K562 (cell line): ENCODE measurements at regions not wholly inside any gene's neighbourhood (a gene's known extent, or its start where the extent isn't known, plus 50 kb on each side); places are given as distances from the start of the nearest gene placed in this dataset.

Experiments used
- ATAC-seq: fragments of 200-7000 bp; cut with Tn5 transposase; 3 replicates; pipeline ENCODE4 v1.9.1; 2020; ENCODE audit warnings: moderate library complexity
- BruUV-seq: library from RNA; stranded (reverse); fragments of 400-500 nt; replicated peaks from 2 replicates; lab custom pipeline; 2021; lab: Mats Ljungman, UMichigan
- CTCF ChIA-PET: fragments of 300-600 bp; formaldehyde crosslinking; extraction: SDS; loops from one replicate; lab custom pipeline; 2021; ENCODE audit warnings: low intra/inter-chr PET ratio; lab: Yijun Ruan, JAX
- POLR2A ChIA-PET: fragments of 300-600, 350-650 bp; sonication (Branson Sonifier 250); formaldehyde crosslinking; extraction: SDS; loops from one replicate; lab custom pipeline; 2021; ENCODE audit warnings: antibody characterized with exemption, inconsistent platforms; lab: Yijun Ruan, JAX
- DNase-seq, 4 experiments: peaks; one replicate each; pipeline versions ENCODE4 v3.0.0 to v3.0.0-alpha.2; 2011 to 2018; ENCODE audit warnings: low spot score in 3 of 4, mixed read lengths in 3 of 4; ENCODE audit errors: extremely low read depth in 1 of 4
- FAIRE-seq: peaks from 2 replicates; lab custom pipeline; 2011; peaks lifted over from hg19 to GRCh38; lab: Jason Lieb, UNC
- H2AFZ ChIP-seq: 2 replicates; pipeline ENCODE4 v1.6.0; 2011; ENCODE audit warnings: low read depth, low read length, control low read depth, inconsistent platforms
- H3K27ac ChIP-seq: fragments of 200-600 bp; 3 replicates; pipeline ENCODE4 v1.8.0; 2011; ENCODE audit warnings: low read depth, mild to moderate bottlenecking, control low read depth, inconsistent platforms, low read length, moderate library complexity, mixed read lengths; ENCODE audit errors: extremely low read depth
- H3K27me3 ChIP-seq, 2 experiments: fragments of 300-600 bp in 1 of 2; 2 replicates in 1 of 2; 3 replicates in 1 of 2; pipeline versions ENCODE4 v1.6.0 to v1.8.0; 2011; ENCODE audit warnings: inconsistent platforms in 2 of 2, low read length in 2 of 2, mild to moderate bottlenecking in 1 of 2, mixed read lengths in 1 of 2, moderate library complexity in 1 of 2; ENCODE audit not compliant: control insufficient read depth in 2 of 2, insufficient read depth in 2 of 2
- H3K36me3 ChIP-seq: fragments of 300-600 bp; 3 replicates; pipeline ENCODE4 v1.8.0; 2011; ENCODE audit warnings: mild to moderate bottlenecking, low read length, inconsistent platforms; ENCODE audit not compliant: control insufficient read depth, insufficient read depth
- H3K4me1 ChIP-seq, 2 experiments: fragments of 200-600 bp in 1 of 2; replicated peaks in 1 of 2; 2 replicates in 1 of 2; 3 replicates in 1 of 2; pipeline versions ENCODE4 v1.5.1 to v1.8.0; 2011; ENCODE audit warnings: inconsistent platforms in 2 of 2, low read length in 2 of 2, mild to moderate bottlenecking in 1 of 2, mixed read lengths in 1 of 2, moderate library complexity in 1 of 2; ENCODE audit not compliant: control insufficient read depth in 2 of 2, insufficient read depth in 2 of 2
- H3K4me2 ChIP-seq: 2 replicates; pipeline ENCODE4 v1.6.1; 2011; ENCODE audit warnings: low read length, control low read depth, inconsistent platforms, mixed read lengths; ENCODE audit not compliant: insufficient read depth
- H3K4me3 ChIP-seq: fragments of 200-600 bp; sonication (generic), shearing (Covaris generic); 2 replicates; pipeline ENCODE4 v1.5.1; 2016; ENCODE audit warnings: control low read depth, inconsistent platforms
- H3K79me2 ChIP-seq: fragments of 200-600 bp; 3 replicates; pipeline ENCODE4 v1.8.0; 2011; ENCODE audit warnings: low read length, inconsistent platforms; ENCODE audit not compliant: control insufficient read depth, insufficient read depth
- H3K9ac ChIP-seq, 2 experiments: 2 replicates each; pipeline versions ENCODE4 v1.6.0 to v1.6.1; 2011; ENCODE audit warnings: low read depth in 2 of 2, low read length in 2 of 2, control low read depth in 1 of 2, inconsistent platforms in 1 of 2, mild to moderate bottlenecking in 1 of 2, mixed read lengths in 1 of 2; ENCODE audit not compliant: insufficient read depth in 1 of 2
- H3K9me1 ChIP-seq: one replicate; pipeline ENCODE4 v1.6.0; 2011; ENCODE audit warnings: inconsistent platforms, mild to moderate bottlenecking, low read length, moderate library complexity; ENCODE audit not compliant: control insufficient read depth, insufficient read depth
- H3K9me3 ChIP-seq: replicated peaks from 2 replicates; pipeline ENCODE4 v1.5.1; 2011; ENCODE audit warnings: low read depth, low read length, inconsistent platforms; ENCODE audit not compliant: control insufficient read depth, insufficient read depth
- H4K20me1 ChIP-seq: replicated peaks from 2 replicates; pipeline ENCODE4 v1.6.1; 2011; ENCODE audit warnings: low read length, inconsistent platforms, mixed read lengths; ENCODE audit not compliant: control insufficient read depth, insufficient read depth
- ARID3A ChIP-seq: IDR thresholded peaks from 2 replicates; pipeline ENCODE4 v1.6.1; 2012; ENCODE audit warnings: low read depth, low read length, improper control_type of control experiment, borderline replicate concordance
- ATF2 ChIP-seq: sonication (generic); formaldehyde crosslinking; IDR thresholded peaks from 2 replicates; pipeline ENCODE4 v1.8.1; 2022; ENCODE audit warnings: missing genetic modification reagents
- CBX5 ChIP-seq: IDR thresholded peaks from 2 replicates; pipeline ENCODE4 v1.6.1; 2014; ENCODE audit warnings: low read depth, borderline replicate concordance
- E2F3 ChIP-seq: fragments of 250-450 bp; sonication (Bioruptor Pico); IDR thresholded peaks from 2 replicates; pipeline ENCODE4 v1.4.0; 2020; ENCODE audit warnings: mild to moderate bottlenecking
- ELK1 ChIP-seq: sonication (generic); formaldehyde crosslinking; IDR thresholded peaks from 2 replicates; pipeline ENCODE4 v1.8.1; 2022; ENCODE audit warnings: missing genetic modification reagents
- ESRRA ChIP-seq: fragments of 450-650 bp; IDR thresholded peaks from 2 replicates; pipeline ENCODE4 v1.6.1; 2014; ENCODE audit warnings: low read depth, mild to moderate bottlenecking, moderate library complexity, borderline replicate concordance
- NCOA6 ChIP-seq: fragments of 450-650 bp; IDR thresholded peaks from 2 replicates; pipeline ENCODE4 v1.6.1; 2017; ENCODE audit warnings: mild to moderate bottlenecking
- POLR2H ChIP-seq: IDR thresholded peaks from 2 replicates; pipeline ENCODE4 v1.6.1; 2016; ENCODE audit warnings: missing genetic modification characterization, low read depth, mild to moderate bottlenecking, control low read depth, missing compliant biosample characterization, moderate library complexity
- RAD21 ChIP-seq, 2 experiments: fragments of 250-450 bp in 1 of 2; fragments of 450-650 bp in 1 of 2; sonication (Bioruptor Pico) in 1 of 2; formaldehyde crosslinking in 1 of 2; IDR thresholded peaks in 1 of 2; conservative IDR thresholded peaks in 1 of 2; 2 replicates each; pipeline versions ENCODE4 v1.4.0 to v1.8.0; 2020 to 2022; ENCODE audit warnings: mild to moderate bottlenecking in 2 of 2, moderate library complexity in 1 of 2
- TEAD1 ChIP-seq, 2 experiments: fragments of 450-650 bp in 1 of 2; sonication (generic) in 1 of 2; formaldehyde crosslinking; IDR thresholded peaks; 2 replicates each; pipeline versions ENCODE4 v1.4.0 to v1.8.0; 2020 to 2022; ENCODE audit warnings: mild to moderate bottlenecking in 2 of 2, missing genetic modification reagents in 1 of 2
- ZNF212 ChIP-seq: fragments of 450-650 bp; formaldehyde crosslinking; IDR thresholded peaks from 2 replicates; pipeline ENCODE4 v1.4.0; 2020; ENCODE audit warnings: mild to moderate bottlenecking
- ZNF449 ChIP-seq: fragments of 250-450 bp; sonication (Bioruptor Pico); IDR thresholded peaks from 2 replicates; pipeline ENCODE4 v1.8.0; 2022; ENCODE audit warnings: moderate library complexity, mild to moderate bottlenecking, inconsistent platforms
- ZNF717 ChIP-seq: fragments of 250-450 bp; sonication (Bioruptor Pico); IDR thresholded peaks from 2 replicates; pipeline ENCODE4 v1.5.0; 2021
- WGBS: fragments of 100-300 bp; shearing (Covaris generic); methylation state at CpG from one replicate; pipeline ENCODE4 v1.1.6; 2016; ENCODE audit warnings: low coverage, mixed read lengths; ENCODE audit not compliant: insufficient coverage; ENCODE audit errors: missing lambda C conversion rate; 5-methylcytosine and 5-hydroxymethylcytosine counted together
- in situ Hi-C: fragments of 300-500 bp; cut with MboI; formaldehyde crosslinking; loops from 4 replicates; pipeline ENCODE4 v1.15.0; 2018; ENCODE audit warnings: inconsistent platforms, mixed read lengths
- intact Hi-C: fragments of 100-400 bp; cut with micrococcal nuclease; formaldehyde crosslinking; loops from 2 replicates; pipeline ENCODE4 v1.14.2; 2022

GRCh38 chr2:216927163-216927562 lies 67.3 kb upstream of the TNP1 start:
- no peak for FAIRE-seq
- in situ Hi-C loops = no loop called here
- no peak for TF ChIP-seq ZNF212 (CRISPR knock-in tag)
- TF ChIP-seq TEAD1 (CRISPR knock-in tag; IDR thresholded peaks at IDR 0.05) = no peak
- no peak for TF ChIP-seq ZNF449 (CRISPR knock-in tag)
- no peak for TF ChIP-seq CBX5
- TF ChIP-seq ESRRA = no peak
- TF ChIP-seq ZNF717 (CRISPR knock-in tag) = no peak
- no peak for TF ChIP-seq NCOA6
- TF ChIP-seq POLR2H (tag) = no peak
- TF ChIP-seq ARID3A = no peak
- no peak for TF ChIP-seq ATF2 (CRISPR knock-in tag)
- TF ChIP-seq E2F3 = no peak
- TF ChIP-seq ELK1 = no peak
- TF ChIP-seq RAD21 (CRISPR knock-in tag; conservative IDR thresholded peaks at IDR 0.05 in 1 of 2, IDR thresholded peaks at IDR 0.05 in 1 of 2) = no peak

More at GRCh38 chr2:216927163-216927562, 67.3 kb upstream of the TNP1 start:
- intact Hi-C loops = no loop called here
- H4K20me1 ChIP-seq = no peaks in the 10 kb centered on the region
- H3K4me1 ChIP-seq = no peaks in the 10 kb centered on the region; a peak in 2 of 5 replicates
- POLR2A ChIA-PET = no interaction called here
- peaks cover 0 to 6% of the 10 kb centered on the region in 2 experiments; a peak in 1 of 5 replicates for H3K27me3 ChIP-seq
- H3K36me3 ChIP-seq = no peaks in the 10 kb centered on the region
- 40% methylated on average over 1 of the region's 5 CpGs for WGBS
- BruUV-seq = no TSS peak
- H3K4me3 ChIP-seq = no peak overlapping the region
- H3K9ac ChIP-seq = no peak overlapping the region
- no peak for ATAC-seq
- no peak overlapping the region for H3K27ac ChIP-seq
- CTCF ChIA-PET = no interaction called here
- H3K9me1 ChIP-seq = no peaks in the 10 kb centered on the region
- no peak overlapping the region for H3K4me2 ChIP-seq
- H3K9me3 ChIP-seq = no peaks in the 10 kb centered on the region
- H3K79me2 ChIP-seq = no peaks in the 10 kb centered on the region
- no peak for DNase-seq
- no peak overlapping the region for H2AFZ ChIP-seq
